HUDEP-2 (cell line): ENCODE measurements at regions not wholly inside any gene's neighbourhood (a gene's known extent, or its start where the extent isn't known, plus 50 kb on each side); places are given as distances from the start of the nearest gene placed in this dataset.

Experiments used
- DNase-seq, 76 experiments: peaks; one replicate each; lab custom pipeline; 2025; ENCODE audit not compliant: unreplicated experiment in 76 of 76; lab: John Stamatoyannopoulos, UW

GRCh38 chr5:155068616-155069100, 55.1 kb downstream of the KIF4B start:
- no peak for DNase-seq

DNA sequence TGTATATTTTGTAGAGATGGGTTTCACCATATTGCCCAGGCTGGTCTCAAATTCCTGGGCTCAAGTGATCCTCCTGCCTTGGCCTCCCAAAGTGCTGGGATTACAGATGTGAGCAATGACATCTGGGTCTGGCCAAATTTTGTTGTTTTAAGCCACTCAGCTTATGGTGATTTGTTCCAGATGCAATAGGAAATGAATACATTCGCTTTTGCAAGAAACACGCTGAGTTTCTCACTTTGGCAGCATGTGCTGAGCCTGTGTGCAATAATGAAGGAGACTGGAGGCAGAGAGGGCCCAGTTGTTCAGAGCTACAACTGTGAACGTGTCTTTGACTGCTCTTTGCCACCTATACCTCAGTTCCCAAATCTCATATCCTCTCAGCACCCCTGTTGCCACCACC, 56.4 kb downstream of the KIF4B start:
- no peak for DNase-seq

DNA sequence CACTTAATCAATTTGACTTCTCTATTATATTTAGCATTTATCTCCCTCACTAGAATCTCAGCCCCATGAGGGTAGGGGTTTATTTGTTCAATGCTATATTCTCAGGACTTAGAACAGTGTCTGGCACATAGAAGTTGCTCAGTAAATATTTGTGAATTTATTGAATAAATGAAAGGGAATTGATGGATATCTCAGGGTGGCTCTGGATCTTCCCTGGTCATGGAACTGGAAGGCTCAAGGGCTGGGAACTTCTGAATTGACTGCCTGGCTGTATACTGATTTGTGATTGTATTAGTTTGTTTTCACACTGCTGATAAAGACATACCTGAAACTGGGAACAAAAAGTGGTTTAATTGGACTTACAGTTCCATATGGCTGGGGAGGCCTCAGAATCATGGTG, 57.2 kb downstream of the KIF4B start:
- DNase-seq, result no peak

DNA sequence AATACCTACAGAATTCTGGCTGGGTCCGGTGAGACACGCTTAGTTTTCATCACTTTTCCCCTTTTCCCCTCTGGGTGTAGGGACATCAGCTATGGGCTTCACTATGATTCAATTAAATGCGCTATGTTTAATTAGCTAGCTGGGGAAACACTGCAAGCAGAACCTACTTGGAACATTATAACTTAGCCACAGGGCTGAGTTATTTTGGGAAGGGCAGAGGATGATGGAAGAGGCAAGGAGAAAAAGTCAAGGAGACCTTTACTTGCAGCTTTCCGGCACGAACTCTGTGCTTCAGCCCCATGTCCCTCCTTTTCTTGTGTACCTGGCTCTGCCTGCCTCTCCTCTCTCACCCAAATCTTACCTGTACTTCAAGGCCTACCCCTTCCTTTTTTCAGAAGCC, 62.8 kb downstream of the KIF4B start:
- DNase-seq, result no peak

DNA sequence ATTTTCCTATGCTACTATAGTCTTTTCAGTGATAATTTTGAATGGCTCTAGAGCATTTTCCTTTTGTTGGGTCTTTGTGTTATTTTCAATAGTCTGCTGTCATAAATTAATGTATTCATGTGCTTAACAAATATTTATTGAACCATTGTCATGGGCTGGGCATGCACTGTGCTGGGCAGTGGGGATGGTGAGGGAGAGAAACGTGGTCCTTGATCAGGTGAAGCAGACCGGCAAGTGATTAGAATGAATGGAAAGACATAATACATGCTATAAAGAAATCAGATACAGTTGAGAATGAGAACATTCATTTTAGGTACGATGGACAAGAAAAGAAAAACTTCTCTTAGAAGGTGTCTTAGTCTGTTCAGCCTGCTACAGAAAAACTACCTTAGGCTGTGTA, 66.1 kb downstream of the KIF4B start:
- DNase-seq, result no peak

DNA sequence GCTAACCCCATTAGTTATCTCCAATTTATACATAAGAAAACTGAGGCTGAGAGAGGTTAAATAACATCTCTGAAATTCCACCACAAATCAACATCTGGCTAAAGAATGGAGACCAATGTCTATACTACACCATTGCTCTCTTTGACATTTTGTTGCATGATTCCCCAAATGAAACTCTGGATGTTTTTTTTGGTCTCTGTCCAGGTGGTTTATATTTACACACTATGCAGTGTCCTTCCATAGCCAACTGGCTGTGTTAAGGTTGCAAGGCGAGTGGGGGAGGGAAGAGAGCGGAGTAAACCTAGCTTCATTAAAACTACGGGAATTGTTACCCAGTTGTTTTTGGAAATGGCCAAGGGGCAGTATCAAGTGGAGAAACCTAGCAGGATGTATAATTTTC, 67.2 kb downstream of the KIF4B start:
- DNase-seq, result no peak

DNA sequence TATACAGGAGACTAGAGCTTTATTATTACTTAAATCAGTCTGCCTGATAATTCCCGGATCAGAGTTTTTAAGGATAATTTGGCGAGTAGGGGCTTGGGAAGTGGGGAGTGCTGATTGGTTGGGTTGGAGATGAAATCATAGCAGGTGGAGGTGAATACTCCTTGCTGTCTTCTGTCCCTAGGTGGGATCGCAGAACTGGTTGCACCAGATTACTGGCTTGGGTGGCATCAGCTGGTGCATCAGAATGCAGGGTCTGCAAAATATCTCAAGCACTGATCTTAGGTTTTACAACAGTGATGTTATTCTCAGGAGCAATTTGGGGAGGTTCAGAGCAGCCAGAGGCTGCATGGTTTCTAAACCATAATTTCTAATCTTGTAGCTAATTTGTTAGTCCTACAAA, 68.1 kb downstream of the KIF4B start:
- DNase-seq, result no peak

DNA sequence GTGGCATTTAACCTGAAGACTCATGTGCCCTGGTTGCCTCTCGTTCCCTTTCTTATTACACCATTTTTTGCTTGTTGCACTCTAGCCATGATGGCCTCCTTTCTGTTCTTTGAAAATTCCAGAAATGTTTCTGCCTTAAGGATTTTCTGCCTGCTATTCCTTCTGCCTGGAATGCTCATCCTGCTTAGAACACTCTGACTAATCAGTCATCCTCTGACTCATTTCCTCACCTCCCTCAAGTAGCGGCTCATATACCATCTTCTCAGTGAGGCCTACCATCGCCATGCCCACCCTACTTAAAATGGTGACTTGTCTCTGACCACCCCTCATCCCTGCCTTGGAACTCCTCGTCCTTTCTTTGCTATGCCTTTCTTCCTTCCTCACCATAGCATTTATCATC, 68.8 kb downstream of the KIF4B start:
- no peak for DNase-seq

- no peak for DNase-seq
These were observed 71.9 kb downstream of the KIF4B start for GRCh38 chr5:155085282-155085989.

DNA sequence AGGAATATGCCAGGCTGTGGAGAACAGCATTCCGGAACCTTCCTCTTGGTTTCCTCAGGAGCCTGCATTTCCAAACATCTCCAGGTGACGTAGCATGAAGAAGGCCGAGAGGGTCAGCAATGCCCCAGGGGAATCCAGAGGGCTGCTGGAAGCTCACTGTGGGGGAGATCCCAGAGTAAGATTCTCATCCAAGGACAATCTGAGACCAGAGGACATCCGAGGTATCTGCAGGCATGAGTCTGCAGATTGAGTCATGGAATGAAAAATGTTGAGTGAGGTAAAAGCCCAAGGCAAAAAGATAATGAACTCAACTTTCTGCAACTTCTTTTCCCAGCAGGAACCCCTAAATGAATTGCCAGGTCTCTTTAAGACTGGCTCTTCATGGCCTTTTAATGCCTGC, 73.5 kb downstream of the KIF4B start:
- no peak for DNase-seq

DNA sequence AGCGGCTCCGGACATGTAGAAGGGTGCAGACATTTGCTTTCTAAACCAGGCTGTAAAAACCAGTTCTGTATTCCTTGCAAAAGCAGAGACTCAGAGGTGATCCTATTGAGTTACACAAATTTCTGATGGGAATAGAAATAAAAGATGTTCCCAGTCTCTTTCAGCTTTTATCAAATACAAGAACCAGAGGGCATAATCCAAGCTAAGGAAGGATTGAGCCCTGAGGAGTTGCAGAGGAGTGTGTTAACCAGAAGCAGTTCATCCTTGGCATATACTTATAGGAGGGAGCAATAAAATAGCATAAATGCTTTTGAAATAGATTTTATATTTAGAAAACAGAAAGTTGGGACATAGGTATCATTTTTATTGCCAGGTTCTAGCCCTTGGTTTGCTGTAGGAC, 75.3 kb downstream of the KIF4B start:
- no peak for DNase-seq

- no peak for DNase-seq
These were observed 76.1 kb downstream of the KIF4B start for GRCh38 chr5:155089643-155090042.

GRCh38 chr5:155091063-155091648, 77.6 kb downstream of the KIF4B start:
- no peak for DNase-seq

DNA sequence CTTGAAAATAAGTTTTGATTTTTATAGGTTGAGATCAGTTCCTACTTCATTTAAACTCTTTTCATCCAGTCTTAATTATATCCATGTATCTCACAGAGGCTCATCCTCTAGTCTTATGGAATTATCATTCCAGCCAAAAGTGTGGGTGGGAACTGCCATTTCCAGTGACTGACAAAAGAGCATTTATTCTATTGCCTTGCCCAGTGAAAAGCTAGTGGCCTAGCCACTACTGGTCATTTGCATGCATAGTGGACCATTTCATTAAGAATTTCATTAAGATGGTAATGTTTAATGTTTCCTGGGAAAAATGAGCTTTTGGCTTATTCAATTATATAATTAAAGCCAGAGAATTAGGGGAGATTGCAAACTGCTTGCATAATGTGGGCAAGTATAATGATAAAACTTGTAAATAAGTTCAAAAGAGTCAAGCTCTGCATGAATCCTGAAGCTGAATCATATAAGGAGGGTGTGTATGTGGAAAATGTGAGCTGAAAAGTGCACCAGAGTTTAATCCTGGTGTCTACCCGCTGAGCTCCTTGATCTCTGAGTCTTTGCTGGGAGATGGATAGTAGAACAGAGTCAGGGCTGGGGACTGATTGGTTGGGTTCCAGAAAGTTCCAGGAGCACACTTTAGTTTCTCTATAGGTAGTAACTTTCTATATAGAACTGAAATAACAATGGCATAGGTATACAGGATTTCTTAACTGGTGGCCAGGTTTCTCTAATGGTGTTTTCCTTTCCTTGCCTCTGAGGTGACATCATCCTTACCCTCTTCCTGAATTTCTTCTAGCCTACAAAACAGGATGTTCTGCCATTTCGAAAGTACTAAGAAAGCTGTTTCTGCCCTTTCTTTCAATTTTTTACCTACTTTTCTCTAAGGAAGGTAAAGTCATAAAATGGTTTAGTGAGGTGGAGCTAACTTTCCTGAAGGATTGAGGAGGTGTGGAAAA, 78.5 kb downstream of the KIF4B start:
- DNase-seq, result no peak

- DNase-seq, result no peak
These were observed 80.9 kb downstream of the KIF4B start for GRCh38 chr5:155094455-155094854.

DNA sequence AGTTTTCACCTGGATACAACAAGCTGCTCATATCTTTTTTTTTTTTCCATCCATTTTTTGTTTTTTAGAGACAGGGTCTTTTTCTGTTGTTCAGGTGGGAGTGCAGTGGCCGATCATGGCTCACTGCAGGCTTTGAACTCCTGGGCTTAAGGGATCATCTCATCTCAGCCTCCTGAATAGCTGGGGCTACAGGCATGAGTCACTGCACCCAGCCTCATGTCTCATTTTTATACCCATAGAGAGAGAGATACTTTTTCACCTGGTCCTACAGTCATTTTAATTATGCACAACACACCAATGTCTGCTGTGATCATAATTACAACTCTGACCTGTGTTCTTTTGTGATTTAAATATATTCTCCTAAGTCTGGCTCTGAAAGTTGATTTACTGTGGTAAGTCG, 84.4 kb downstream of the KIF4B start:
- no peak for DNase-seq

GRCh38 chr5:155098433-155098832, 84.9 kb downstream of the KIF4B start:
- DNase-seq, result peak in 1 of 76 experiments; percentile 0

DNA sequence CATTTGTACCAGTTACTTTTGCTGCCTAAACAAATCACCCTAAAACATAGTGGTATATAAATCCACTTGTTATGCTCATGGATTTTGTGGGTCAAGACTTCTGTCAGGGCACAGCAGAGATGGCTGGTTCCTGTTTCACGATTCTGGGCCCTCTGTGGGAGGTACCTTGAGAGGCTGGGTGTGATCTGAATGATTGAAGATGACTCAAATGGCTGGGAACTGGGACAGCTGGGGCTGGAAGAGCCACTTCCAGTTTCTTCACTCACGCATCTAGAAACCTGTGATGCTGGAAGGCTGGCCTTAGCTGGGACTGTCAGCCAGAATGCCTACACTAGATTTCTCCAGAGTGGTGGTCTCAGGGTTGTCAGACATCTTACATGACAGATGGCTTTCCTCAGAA, 88.1 kb downstream of the KIF4B start:
- peak in 2 of 76 experiments; percentile 1 to 10 for DNase-seq

- no peak for DNase-seq
These were observed 89.6 kb downstream of the KIF4B start for GRCh38 chr5:155103146-155103545.

DNA sequence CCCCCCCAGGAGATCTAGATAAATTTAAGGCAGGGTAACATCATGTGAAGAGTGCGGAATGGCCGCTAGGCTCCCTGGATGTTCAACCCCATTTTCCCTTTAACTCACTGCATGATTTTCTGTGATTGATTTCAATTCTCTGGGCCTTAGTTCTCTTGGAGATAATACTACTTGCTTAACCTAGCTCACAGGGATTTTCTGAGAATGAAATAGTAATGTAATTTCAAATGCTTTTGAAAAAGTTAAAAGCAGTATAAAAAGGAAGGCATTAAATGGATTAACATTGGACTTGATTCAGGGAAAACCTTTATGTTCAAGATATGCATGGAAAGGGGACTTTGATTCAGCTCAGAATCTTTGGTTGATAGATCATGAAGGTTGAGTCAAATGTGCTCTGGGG, 90.9 kb downstream of the KIF4B start:
- no peak for DNase-seq

DNA sequence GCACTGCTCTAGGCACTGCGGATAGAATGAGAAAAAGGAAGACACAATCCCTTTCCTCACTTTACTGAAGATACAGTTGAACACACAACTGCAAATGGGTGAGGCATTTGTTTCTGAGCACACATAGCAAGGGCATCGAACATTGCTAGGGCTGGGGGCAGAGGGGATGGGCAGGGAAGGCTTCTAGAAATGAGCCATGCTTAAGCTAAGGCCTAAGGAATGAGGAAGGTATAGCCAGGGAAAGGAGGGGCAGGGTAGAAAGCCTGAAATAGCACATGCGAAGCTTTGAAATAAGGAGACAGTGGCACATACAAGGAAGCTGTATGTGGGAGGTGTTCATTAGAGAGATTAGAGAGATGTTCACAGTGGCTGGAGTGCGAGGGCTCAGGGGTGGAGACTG, 92.7 kb downstream of the KIF4B start:
- DNase-seq, result peak in 6 of 76 experiments; percentile 1 to 15 (median 10)
